ENCODE measurements at regions not wholly inside any gene's neighbourhood (a gene's known extent, or its start where the extent isn't known, plus 50 kb on each side); places are given as distances from the start of the nearest gene placed in this dataset.

- ATAC-seq (ENCODE audit: low read depth in 2 of 2) (no peak), DNase-seq (no peak)
- no peak overlapping the region for H3K4me3 Mint-ChIP-seq
- no peaks in the 10 kb centered on the region for H3K36me3 Mint-ChIP-seq
- H3K27ac Mint-ChIP-seq = no peak overlapping the region
- H3K4me1 Mint-ChIP-seq = peaks cover 0 to 3% (median 0%) of the 10 kb centered on the region in 3 donors
- peaks cover 0 to 3% (median 0%) of the 10 kb centered on the region in 7 donors for H3K9me3 Mint-ChIP-seq
- peaks cover 0 to 24% (median 18%) of the 10 kb centered on the region in 3 donors for H3K27me3 Mint-ChIP-seq
These were observed 351.8 kb downstream of the BUD13 start for GRCh38 chr11:116420770-116421528.

GRCh38 chr11:116420030-116420429 lies 352.8 kb downstream of the BUD13 start:
- Mint-ChIP-seq H3K27ac (no peak overlapping the region), H3K4me1 (peaks cover 0 to 3% (median 0%) of the 10 kb centered on the region in 3 donors), H3K4me3 (no peak overlapping the region), H3K27me3 (peaks cover 0 to 24% (median 18%) of the 10 kb centered on the region in 3 donors), H3K36me3 (no peaks in the 10 kb centered on the region), H3K9me3 (peaks cover 0 to 4% (median 0%) of the 10 kb centered on the region in 7 donors)
- DNase-seq (no peak), ATAC-seq (ENCODE audit: low read depth in 2 of 2) (no peak)

GRCh38 chr11:116418388-116419041 lies 354.3 kb downstream of the BUD13 start:
- Mint-ChIP-seq H3K36me3 (no peaks in the 10 kb centered on the region), H3K4me1 (peaks cover 0 to 3% (median 0%) of the 10 kb centered on the region in 3 donors), H3K4me3 (no peak overlapping the region), H3K9me3 (peaks cover 0 to 4% (median 0%) of the 10 kb centered on the region in 7 donors), H3K27ac (no peak overlapping the region), H3K27me3 (peaks cover 0 to 24% (median 19%) of the 10 kb centered on the region in 3 donors)
- no peak for ATAC-seq (ENCODE audit: low read depth in 2 of 2)
- DNase-seq = no peak

- Mint-ChIP-seq H3K4me1 (peaks cover 0 to 3% (median 0%) of the 10 kb centered on the region in 3 donors), H3K27ac (no peak overlapping the region), H3K9me3 (peaks cover 0 to 4% (median 0%) of the 10 kb centered on the region in 7 donors), H3K4me3 (no peak overlapping the region), H3K27me3 (peaks cover 0 to 33% (median 21%) of the 10 kb centered on the region in 3 donors), H3K36me3 (no peaks in the 10 kb centered on the region)
- DNase-seq = no peak
- ATAC-seq (ENCODE audit: low read depth in 2 of 2) = no peak
These were observed 355.9 kb downstream of the BUD13 start for GRCh38 chr11:116416852-116417251.

- no peak overlapping the region for H3K4me3 Mint-ChIP-seq
- no peak for DNase-seq
- peak overlapping the region in 1 of 6 donors; percentile 37 for H3K27ac Mint-ChIP-seq
- no peak for ATAC-seq (ENCODE audit: low read depth in 2 of 2)
- peaks cover 0 to 5% (median 0%) of the 10 kb centered on the region in 7 donors for H3K9me3 Mint-ChIP-seq
- H3K4me1 Mint-ChIP-seq = peaks cover 0 to 3% (median 0%) of the 10 kb centered on the region in 3 donors
- H3K27me3 Mint-ChIP-seq = peaks cover 0 to 37% (median 26%) of the 10 kb centered on the region in 3 donors
- H3K36me3 Mint-ChIP-seq = no peaks in the 10 kb centered on the region
These were observed 357.7 kb downstream of the BUD13 start for GRCh38 chr11:116415095-116415494.

GRCh38 chr11:116414357-116414880 lies 358.4 kb downstream of the BUD13 start:
- no peaks in the 10 kb centered on the region for H3K36me3 Mint-ChIP-seq
- ATAC-seq (ENCODE audit: low read depth in 2 of 2) (no peak), DNase-seq (no peak)
- H3K4me3 Mint-ChIP-seq = no peak overlapping the region
- peaks cover 0 to 3% (median 0%) of the 10 kb centered on the region in 3 donors for H3K4me1 Mint-ChIP-seq
- peaks cover 0 to 5% (median 0%) of the 10 kb centered on the region in 7 donors for H3K9me3 Mint-ChIP-seq
- H3K27me3 Mint-ChIP-seq = peaks cover 0 to 37% (median 26%) of the 10 kb centered on the region in 3 donors
- H3K27ac Mint-ChIP-seq = no peak overlapping the region

GRCh38 chr11:116413301-116414242 lies 359.2 kb downstream of the BUD13 start:
- H3K27ac Mint-ChIP-seq = no peak overlapping the region
- H3K4me1 Mint-ChIP-seq = peaks cover 0 to 3% (median 0%) of the 10 kb centered on the region in 3 donors
- DNase-seq = no peak
- no peak for ATAC-seq (ENCODE audit: low read depth in 2 of 2)
- no peaks in the 10 kb centered on the region for H3K36me3 Mint-ChIP-seq
- H3K9me3 Mint-ChIP-seq = peaks cover 0 to 5% (median 0%) of the 10 kb centered on the region in 7 donors
- peaks cover 0 to 37% (median 22%) of the 10 kb centered on the region in 3 donors for H3K27me3 Mint-ChIP-seq
- no peak overlapping the region for H3K4me3 Mint-ChIP-seq

GRCh38 chr11:116412118-116412889 lies 360.5 kb downstream of the BUD13 start:
- H3K27me3 Mint-ChIP-seq = peaks cover 0 to 32% (median 15%) of the 10 kb centered on the region in 3 donors
- peaks cover 0 to 3% (median 0%) of the 10 kb centered on the region in 3 donors for H3K4me1 Mint-ChIP-seq
- DNase-seq (no peak), ATAC-seq (ENCODE audit: low read depth in 2 of 2) (no peak)
- no peaks in the 10 kb centered on the region for H3K36me3 Mint-ChIP-seq
- H3K27ac Mint-ChIP-seq = no peak overlapping the region
- H3K9me3 Mint-ChIP-seq = peaks cover 0 to 4% (median 0%) of the 10 kb centered on the region in 7 donors
- no peak overlapping the region for H3K4me3 Mint-ChIP-seq

- no peak for ATAC-seq (ENCODE audit: low read depth in 2 of 2)
- Mint-ChIP-seq H3K36me3 (no peaks in the 10 kb centered on the region), H3K4me1 (no peaks in the 10 kb centered on the region), H3K27me3 (peaks cover 0 to 19% (median 10%) of the 10 kb centered on the region in 3 donors), H3K9me3 (peaks cover 0 to 3% (median 0%) of the 10 kb centered on the region in 7 donors), H3K4me3 (no peak overlapping the region), H3K27ac (no peak overlapping the region)
- DNase-seq = no peak
These were observed 363.5 kb downstream of the BUD13 start for GRCh38 chr11:116409238-116409637.

GRCh38 chr11:116406042-116406441 lies 366.7 kb downstream of the BUD13 start:
- Mint-ChIP-seq H3K36me3 (no peaks in the 10 kb centered on the region), H3K9me3 (peaks cover 0 to 3% (median 0%) of the 10 kb centered on the region in 7 donors), H3K4me1 (no peaks in the 10 kb centered on the region), H3K27me3 (peaks cover 0 to 3% (median 2%) of the 10 kb centered on the region in 3 donors), H3K4me3 (no peak overlapping the region), H3K27ac (no peak overlapping the region)
- DNase-seq (no peak), ATAC-seq (ENCODE audit: low read depth in 2 of 2) (no peak)

- no peaks in the 10 kb centered on the region for H3K36me3 Mint-ChIP-seq
- peaks cover 0 to 8% (median 4%) of the 10 kb centered on the region in 3 donors for H3K27me3 Mint-ChIP-seq
- H3K4me3 Mint-ChIP-seq = no peak overlapping the region
- H3K27ac Mint-ChIP-seq = no peak overlapping the region
- DNase-seq (no peak), ATAC-seq (ENCODE audit: low read depth in 2 of 2) (no peak)
- peaks cover 0 to 5% (median 0%) of the 10 kb centered on the region in 7 donors for H3K9me3 Mint-ChIP-seq
- H3K4me1 Mint-ChIP-seq = no peaks in the 10 kb centered on the region
These were observed 368.4 kb downstream of the BUD13 start for GRCh38 chr11:116404462-116404798.

- Mint-ChIP-seq H3K4me1 (no peaks in the 10 kb centered on the region), H3K36me3 (no peaks in the 10 kb centered on the region), H3K27me3 (peaks cover 0 to 8% (median 4%) of the 10 kb centered on the region in 3 donors), H3K27ac (no peak overlapping the region), H3K9me3 (peaks cover 0 to 5% (median 0%) of the 10 kb centered on the region in 7 donors), H3K4me3 (no peak overlapping the region)
- no peak for DNase-seq
- no peak for ATAC-seq (ENCODE audit: low read depth in 2 of 2)
These were observed 368.9 kb downstream of the BUD13 start for GRCh38 chr11:116403794-116404461.
